HG02763 (cell line): ENCODE measurements at regions not wholly inside any gene's neighbourhood (a gene's known extent, or its start where the extent isn't known, plus 50 kb on each side); places are given as distances from the start of the nearest gene placed in this dataset.

Experiments
- ATAC-seq: cut with Tn5 transposase; IDR thresholded peaks from one replicate; pipeline ENCODE4 v1.9.1; 2021; ENCODE audit warnings: mild to moderate bottlenecking, moderate library complexity; ENCODE audit not compliant: unreplicated experiment

DNA sequence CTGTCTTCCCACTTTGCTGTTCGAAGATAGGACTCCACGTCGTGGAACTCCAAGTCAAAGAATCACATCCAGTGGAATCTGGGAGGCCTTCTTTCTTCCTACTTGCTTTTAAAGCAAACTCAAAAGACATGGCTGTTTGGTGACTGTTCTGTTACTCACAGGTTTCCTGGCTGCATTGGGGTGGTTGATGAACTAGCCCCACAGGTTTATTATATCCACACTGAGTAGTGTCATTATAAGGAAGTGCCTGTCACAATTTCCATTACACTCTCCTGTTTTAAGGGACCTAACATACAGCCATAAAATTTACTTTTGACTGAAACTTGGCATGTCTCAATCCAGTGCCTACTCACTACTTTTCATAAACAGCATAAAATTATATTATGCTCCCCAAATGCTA, 287.3 kb upstream of the SP4 start:
- no peak for ATAC-seq

- ATAC-seq, result no peak
Measured at GRCh38 chr7:21141476-21141875, 286.4 kb upstream of the SP4 start.

- no peak for ATAC-seq
Measured at GRCh38 chr7:21142081-21142480, 285.8 kb upstream of the SP4 start.

GRCh38 chr7:21146642-21147423, 281.1 kb upstream of the SP4 start:
- no peak for ATAC-seq

DNA sequence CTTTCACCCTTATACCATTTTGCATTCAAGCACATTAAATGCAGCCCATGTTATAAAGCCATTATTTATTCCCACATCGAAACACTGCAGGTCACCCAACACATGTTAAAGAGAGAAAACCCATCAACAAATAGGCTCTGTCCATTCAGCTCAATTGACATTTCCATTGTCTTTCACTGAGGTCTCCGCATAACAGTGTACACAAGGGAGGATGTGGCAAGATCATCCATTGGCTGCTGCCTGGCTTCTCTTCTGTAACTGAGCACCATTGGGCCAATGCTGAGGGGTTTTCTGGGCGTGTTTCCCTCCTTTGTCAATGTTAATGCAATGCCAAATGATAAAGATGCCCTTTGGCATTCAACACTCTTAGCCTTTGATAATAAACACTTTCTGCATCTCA, 278.1 kb upstream of the SP4 start:
- no peak for ATAC-seq

GRCh38 chr7:21154614-21155013, 273.3 kb upstream of the SP4 start:
- no peak for ATAC-seq

DNA sequence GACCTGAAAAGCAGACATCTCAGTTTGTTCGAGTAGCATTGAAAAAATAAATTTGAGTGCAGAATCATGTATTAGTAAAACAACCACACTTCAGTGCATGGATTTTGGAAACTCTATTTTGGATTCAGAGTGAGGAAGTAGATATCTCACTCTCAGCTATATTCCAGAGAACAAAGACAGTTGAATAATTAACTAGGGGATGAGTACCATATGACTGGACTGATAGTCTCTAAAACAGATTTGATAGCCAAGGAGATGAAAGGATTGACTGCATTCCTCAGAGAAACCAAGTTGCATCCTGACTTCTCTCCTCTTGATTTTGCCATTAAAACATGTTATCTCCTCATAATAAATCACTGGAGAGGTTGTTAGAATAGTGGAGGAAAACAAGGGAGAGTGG, 268.4 kb upstream of the SP4 start:
- ATAC-seq, result no peak

DNA sequence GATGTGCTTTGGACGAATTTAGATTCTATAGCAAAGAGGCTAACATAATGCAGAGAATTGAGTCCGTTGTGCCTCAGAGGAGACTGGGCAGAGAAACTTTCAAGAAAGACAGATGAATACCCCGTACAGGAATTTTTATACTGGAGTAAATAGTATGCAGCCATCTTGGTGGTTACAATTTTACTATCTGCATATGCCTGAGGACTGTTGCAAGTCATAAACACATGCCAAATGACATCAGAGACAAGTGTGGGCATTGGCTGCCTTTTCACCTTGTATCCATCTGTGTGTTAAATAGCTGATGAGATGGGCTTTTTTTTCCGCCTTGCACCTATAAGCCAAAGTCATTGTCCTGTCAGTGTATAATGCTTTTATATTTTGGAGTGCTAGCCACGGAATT, 267.5 kb upstream of the SP4 start:
- no peak for ATAC-seq

DNA sequence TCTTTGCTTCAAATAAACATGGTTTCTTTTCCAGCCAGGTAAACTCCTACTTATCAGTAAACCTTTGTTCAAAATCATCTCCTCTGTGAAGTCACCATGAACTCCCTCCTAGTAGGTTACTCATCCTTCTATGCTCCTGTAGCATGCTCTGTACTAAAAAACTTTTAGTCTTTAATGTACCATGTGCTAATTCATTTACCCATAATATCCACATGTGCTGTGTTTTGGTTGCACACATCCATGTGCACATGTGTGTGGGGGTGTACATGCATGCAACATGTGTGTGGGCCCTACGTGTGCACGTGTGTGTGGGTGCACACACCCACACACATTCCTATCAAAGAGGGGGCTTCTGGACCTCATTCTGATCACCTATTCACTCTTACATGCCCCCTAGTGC, 259.9 kb upstream of the SP4 start:
- ATAC-seq, result no peak

DNA sequence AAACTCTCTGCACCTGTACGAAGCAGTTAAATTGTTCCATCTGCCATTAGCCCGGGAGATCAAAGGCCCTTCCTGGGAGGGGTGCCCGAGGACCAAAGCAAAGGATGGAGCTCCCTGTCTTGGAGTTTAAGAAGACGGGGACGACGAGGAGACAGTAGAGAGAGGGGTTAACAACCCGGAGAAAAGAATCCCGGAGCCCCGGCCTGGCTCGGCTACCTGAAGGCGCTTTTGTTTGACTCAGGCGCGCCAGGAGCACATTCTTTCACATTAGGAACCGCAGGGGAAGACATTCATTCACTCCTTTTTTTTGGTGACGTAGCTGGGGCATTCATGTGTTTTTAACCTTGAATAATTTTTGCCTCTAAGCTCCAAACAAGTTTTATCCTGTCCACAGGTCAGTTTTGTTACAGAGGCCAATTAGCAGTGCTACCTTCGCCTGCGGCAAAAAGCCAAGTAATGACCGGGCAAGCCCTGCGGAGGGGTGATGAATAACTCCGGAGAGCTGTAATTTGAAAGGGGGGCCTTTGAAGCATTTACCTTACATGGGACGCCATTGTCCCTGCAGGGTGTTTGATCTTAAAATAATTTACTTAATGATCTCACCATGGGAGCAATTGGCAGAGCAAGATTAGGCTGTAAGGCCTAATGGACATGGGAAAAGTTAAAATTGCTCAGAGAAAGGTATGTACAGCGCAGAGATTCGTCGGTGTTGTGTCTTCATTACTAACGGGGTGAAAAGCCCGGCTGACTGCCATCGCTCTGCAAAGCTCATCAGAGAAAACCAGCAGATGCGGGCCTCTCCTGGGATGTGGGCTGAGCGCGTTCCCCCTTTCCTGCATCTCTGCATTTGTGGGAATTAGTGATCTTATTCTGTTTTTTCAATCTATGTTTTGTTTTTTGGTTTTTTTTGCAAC, 258.0 kb upstream of the SP4 start:
- no peak for ATAC-seq

DNA sequence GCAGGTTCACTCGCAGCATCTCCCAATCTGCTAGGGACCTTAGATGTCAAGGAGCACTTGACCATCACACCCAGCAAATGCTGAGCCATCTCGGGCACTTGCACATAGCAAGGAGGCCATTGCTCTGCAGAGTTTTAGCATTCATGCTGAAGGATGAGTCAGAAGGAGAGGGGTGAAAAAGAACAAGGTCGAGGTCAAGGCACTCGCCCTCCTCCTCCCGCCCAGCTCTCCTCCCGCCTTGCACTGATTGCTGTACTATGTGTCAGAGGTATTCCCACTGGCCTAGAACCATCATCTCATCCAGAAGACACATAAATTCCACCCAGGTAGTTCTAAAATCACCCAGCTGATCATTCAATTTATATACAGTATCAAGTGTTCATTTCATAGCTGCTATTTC, 255.1 kb upstream of the SP4 start:
- ATAC-seq, result no peak

DNA sequence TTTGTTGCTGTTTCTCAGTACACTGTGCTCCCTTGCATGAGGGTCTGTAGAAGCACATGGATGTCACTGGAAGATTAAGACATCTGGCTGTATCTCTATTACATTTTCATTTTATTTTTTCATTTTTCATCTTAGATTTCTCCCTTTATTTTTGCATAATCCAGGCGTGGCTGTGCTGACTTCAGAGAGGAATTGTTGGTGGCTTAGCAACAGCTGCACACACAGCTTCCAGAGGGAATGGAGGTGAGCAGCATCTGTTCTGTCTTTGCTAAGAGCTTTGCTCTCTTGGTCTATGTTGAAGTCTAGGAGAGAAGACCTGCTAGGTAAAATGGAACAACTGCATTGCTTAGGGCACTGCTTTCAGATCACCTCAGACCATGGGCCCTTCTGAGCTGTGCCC, 254.4 kb upstream of the SP4 start:
- ATAC-seq, result no peak

- no peak for ATAC-seq
Measured at GRCh38 chr7:21175714-21176113, 252.2 kb upstream of the SP4 start.

DNA sequence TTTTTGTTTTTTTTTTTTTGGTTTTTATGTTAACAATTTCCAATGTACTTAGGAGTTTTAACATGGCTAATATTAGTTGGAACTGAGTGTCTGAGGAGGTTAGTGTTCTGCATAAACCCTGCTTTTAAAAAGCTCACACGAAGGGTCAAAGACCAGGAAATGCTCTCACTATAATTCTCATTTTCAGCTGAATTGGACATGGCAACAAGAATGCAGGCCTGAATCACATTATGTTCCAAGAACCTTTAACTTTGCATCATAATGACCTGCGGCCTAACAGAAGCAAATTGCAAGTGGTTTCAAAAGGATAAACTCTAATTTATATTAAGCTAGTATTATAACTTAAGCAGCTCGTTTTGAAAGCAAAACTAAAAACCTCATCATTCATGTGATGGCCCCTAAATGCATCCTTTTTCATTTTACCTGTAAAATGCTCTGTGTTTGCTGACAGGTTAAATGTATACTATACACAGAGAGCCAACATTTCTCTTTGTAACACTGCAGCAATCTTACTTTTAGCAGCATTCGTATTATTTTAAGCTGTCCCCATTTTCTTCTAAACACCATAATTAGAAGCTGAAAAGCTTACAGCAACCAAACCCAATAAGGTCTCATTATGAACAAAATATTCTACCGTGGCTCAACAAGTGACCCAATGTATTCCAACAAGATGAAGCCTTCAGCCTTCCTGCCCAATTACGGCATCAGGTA, 242.8 kb upstream of the SP4 start:
- no peak for ATAC-seq

DNA sequence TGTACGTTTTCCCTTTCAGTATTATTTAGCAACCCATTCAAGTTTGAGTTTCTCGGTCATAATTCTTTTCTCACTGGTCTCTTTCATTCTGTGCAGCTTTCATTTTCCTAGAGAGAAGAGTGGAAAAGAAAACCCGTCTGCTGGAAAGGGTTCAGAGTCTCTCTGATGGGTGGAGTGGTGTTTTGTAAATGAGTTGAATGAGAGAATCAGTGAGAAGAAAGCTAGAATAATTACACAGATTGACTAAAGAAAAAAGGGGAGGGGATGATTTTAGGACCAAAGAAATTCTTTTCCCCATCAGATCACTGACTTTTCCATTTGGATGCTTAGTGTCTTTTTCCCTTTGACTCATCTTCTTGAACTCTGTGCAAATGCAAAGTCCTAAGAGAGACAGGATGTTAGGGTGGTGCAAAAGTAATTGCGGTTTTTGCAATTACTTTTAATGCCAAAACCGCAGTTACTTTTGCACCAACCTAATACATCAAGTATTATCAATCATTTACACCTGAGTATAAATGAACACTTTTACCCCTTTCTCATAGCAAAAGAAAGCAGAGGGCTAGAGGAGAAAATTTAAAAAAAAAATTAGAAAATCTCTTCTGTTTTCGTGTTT, 242.1 kb upstream of the SP4 start:
- no peak for ATAC-seq

GRCh38 chr7:21191321-21192073, 236.4 kb upstream of the SP4 start:
- ATAC-seq, result no peak

- no peak for ATAC-seq
Measured at GRCh38 chr7:21192657-21193056, 235.2 kb upstream of the SP4 start.

DNA sequence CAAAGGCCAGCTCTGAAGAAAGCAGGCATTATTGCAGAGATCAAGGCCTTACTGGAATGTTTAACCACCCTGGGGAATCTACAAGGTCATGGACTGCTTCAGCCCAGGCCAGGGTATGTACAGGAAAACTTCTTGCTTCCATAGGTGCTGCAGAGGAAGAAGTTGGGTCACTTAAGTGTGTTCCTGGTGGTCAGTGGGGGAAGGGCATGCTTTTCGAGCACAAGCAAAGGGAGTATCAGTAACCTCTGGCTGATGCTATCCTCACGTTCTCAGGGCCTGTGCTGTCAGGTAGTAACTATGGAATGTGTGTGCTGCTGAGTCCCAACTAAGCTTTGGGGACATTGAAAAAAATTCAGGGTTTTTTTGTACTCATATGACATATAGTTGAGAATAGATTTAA, 234.0 kb upstream of the SP4 start:
- ATAC-seq, result no peak

DNA sequence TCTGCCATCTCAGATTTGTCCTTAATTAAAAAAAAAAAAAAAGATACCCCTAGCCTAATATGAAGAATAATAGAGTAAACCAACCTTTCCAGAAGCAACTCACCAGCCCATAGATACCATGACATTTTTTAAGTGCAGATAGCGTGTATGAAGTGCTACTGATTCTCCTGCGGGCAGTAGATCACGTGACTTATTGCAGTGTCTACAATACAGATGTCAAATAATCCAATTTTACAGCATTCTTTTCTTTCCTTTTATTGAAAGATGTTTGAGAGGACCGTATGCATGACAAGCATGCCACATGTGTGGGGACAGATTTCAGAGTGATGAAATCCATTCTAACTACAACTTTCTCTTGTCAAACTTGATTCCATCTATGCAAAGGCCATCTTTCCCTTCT, 232.9 kb upstream of the SP4 start:
- ATAC-seq, result no peak

- ATAC-seq, result no peak
Measured at GRCh38 chr7:21198921-21199320, 229.0 kb upstream of the SP4 start.
